ENCODE measurements at regions not wholly inside any gene's neighbourhood (a gene's known extent, or its start where the extent isn't known, plus 50 kb on each side); places are given as distances from the start of the nearest gene placed in this dataset.

- no peak overlapping the region for H3K4me3 ChIP-seq (ENCODE audit: low read depth, low read length)
- TF ChIP-seq, protein P1, sequence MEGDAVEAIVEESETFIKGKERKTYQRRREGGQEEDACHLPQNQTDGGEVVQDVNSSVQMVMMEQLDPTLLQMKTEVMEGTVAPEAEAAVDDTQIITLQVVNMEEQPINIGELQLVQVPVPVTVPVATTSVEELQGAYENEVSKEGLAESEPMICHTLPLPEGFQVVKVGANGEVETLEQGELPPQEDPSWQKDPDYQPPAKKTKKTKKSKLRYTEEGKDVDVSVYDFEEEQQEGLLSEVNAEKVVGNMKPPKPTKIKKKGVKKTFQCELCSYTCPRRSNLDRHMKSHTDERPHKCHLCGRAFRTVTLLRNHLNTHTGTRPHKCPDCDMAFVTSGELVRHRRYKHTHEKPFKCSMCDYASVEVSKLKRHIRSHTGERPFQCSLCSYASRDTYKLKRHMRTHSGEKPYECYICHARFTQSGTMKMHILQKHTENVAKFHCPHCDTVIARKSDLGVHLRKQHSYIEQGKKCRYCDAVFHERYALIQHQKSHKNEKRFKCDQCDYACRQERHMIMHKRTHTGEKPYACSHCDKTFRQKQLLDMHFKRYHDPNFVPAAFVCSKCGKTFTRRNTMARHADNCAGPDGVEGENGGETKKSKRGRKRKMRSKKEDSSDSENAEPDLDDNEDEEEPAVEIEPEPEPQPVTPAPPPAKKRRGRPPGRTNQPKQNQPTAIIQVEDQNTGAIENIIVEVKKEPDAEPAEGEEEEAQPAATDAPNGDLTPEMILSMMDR (IDR thresholded peaks at IDR 0.05; ENCODE audit: borderline replicate concordance, insufficient read depth, low read depth, low read length) = no peak
These were observed 890.2 kb upstream of the VRK2 start for GRCh38 chr2:57156231-57156924.

- H3K4me3 ChIP-seq (ENCODE audit: low read depth, low read length) = no peak overlapping the region
- TF ChIP-seq, protein P1 (IDR thresholded peaks at IDR 0.05; ENCODE audit: borderline replicate concordance, insufficient read depth, low read depth, low read length) = no peak
These were observed 885.6 kb upstream of the VRK2 start for GRCh38 chr2:57160976-57161375.

GRCh38 chr2:57177176-57177575 is 869.4 kb upstream of the VRK2 start:
- no peak overlapping the region for H3K4me3 ChIP-seq (ENCODE audit: low read depth, low read length)
- TF ChIP-seq, protein P1 (IDR thresholded peaks at IDR 0.05; ENCODE audit: borderline replicate concordance, insufficient read depth, low read depth, low read length) = no peak

DNA sequence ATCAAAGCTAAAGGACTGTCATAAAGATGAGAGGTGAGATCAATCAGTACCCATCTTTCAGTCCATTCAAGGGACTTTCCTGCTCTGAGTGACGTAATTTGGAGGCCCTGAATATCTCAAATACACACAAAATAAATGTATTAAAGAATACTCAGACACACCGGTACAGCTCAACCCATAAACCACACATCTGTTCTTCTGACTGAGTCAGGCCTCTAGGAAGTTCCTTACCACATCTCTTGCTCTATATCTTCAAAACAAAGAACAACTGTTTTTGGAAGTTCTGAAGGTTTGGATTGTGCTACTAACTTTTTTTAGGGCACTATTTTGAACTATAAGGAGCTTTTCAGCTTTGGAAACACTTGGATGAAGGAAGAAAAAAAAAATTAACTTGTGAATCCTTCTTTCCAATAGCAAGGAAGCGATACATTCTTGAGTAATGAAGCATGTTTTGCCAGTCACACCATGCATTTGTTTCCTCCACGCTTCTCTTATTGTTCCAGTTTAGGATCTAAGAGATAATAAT is 866.5 kb upstream of the VRK2 start:
- TF ChIP-seq, protein P1 (IDR thresholded peaks at IDR 0.05; ENCODE audit: borderline replicate concordance, insufficient read depth, low read depth, low read length) = no peak
- no peak overlapping the region for H3K4me3 ChIP-seq (ENCODE audit: low read depth, low read length)

DNA sequence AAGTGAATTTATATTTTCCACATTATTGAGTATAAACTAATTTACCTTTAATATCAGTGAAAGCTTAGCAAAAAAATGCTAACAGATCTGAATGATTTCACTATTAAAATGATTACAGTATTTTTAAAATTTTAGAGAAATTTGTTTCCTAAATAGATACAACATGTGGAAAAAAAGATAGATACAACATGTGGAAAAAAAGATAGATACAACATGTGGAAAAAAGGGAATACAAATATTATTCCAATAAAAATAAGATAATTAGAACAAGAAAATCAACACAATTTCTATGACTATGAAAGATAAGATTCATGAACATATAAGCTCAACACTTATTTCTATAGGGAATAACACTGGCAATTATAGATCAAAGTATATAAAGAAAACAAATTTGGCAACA is 865.9 kb upstream of the VRK2 start:
- no peak overlapping the region for H3K4me3 ChIP-seq (ENCODE audit: low read depth, low read length)
- TF ChIP-seq, protein P1 (IDR thresholded peaks at IDR 0.05; ENCODE audit: borderline replicate concordance, insufficient read depth, low read depth, low read length) = no peak

DNA sequence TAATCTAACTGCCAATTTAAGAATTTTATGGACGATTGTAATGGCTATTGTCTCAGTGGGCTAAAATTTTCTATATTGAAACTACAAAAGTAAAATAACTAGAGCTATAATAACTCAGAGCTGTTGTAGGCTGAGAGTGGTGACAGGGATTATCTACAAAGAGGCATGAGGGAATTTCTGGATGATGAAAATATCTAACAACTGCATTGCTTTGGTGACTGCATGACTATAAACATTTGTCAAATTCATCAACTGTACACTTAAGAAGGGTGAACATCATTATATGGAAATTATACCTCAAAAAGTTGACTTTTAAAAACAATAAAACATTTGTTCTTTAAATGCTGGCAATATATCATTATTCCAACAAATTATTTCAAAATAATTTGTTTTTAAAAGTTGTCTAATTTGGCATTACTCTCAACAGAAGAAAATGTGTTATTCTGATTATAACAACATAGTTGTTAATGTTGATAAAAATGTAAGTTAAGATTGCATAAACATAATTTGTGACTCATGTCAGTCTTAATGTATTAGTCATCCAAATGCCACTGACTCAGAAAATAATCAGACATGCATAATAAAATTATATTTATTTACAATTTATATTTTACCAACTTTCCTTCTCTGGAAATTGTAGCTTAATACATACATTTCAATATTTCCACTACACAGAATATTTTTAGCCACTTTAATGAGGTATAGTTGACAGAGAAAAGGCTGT is 865.1 kb upstream of the VRK2 start:
- no peak overlapping the region for H3K4me3 ChIP-seq (ENCODE audit: low read depth, low read length)
- TF ChIP-seq, protein P1 (IDR thresholded peaks at IDR 0.05; ENCODE audit: borderline replicate concordance, insufficient read depth, low read depth, low read length) = no peak

Data from GM12875 (cell line).